Ascending aorta (tissue), 2 donors: ENCODE measurements at regions not wholly inside any gene's neighbourhood (a gene's known extent, or its start where the extent isn't known, plus 50 kb on each side); places are given as distances from the start of the nearest gene placed in this dataset.

ENCODE experiments used
- DNase-seq, 2 donors: peaks; one replicate each; pipeline ENCODE4 v3.0.0-alpha.2; 2019; ENCODE audit warnings: low spot score in 2 of 2
- H3K27ac ChIP-seq, 2 donors: fragments of 200-600 bp; sonication (generic); one replicate each; pipeline ENCODE4 v1.5.1; 2016 to 2017; ENCODE audit warnings: mild to moderate bottlenecking in 1 of 2
- H3K27me3 ChIP-seq: fragments of 200-600 bp; sonication (generic); one replicate; pipeline ENCODE4 v1.5.1; 2017
- H3K36me3 ChIP-seq, 2 donors: fragments of 200-600 bp; sonication (generic); one replicate each; pipeline ENCODE4 v1.5.1; 2016
- H3K4me1 ChIP-seq, 2 donors: fragments of 200-600 bp; sonication (generic); one replicate each; pipeline ENCODE4 v1.5.1; 2016 to 2017; ENCODE audit warnings: mild to moderate bottlenecking in 1 of 2
- H3K4me3 ChIP-seq, 2 donors: fragments of 200-600 bp; sonication (generic); one replicate each; pipeline ENCODE4 v1.5.1; 2016 to 2017; ENCODE audit warnings: mild to moderate bottlenecking in 1 of 2
- H3K9me3 ChIP-seq, 2 donors: fragments of 200-600 bp; sonication (generic); one replicate each; pipeline ENCODE4 v1.5.1; 2016
- intact Hi-C: fragments of 100-400 bp; cut with DNase I; formaldehyde crosslinking; loops from one replicate; pipeline ENCODE4 v1.15.1; 2023
- TF ChIP-seq, protein P1 (sequence below), 3 experiments: fragments of 200-600 bp in 2 of 3; fragments of 450-650 bp in 1 of 3; sonication (generic) in 2 of 3; IDR thresholded peaks; one replicate each; pipeline ENCODE4 v1.5.1; 2016 to 2019; ENCODE audit warnings: antibody characterized with exemption in 3 of 3, mild to moderate bottlenecking in 1 of 3, moderate library complexity in 1 of 3

DNA sequence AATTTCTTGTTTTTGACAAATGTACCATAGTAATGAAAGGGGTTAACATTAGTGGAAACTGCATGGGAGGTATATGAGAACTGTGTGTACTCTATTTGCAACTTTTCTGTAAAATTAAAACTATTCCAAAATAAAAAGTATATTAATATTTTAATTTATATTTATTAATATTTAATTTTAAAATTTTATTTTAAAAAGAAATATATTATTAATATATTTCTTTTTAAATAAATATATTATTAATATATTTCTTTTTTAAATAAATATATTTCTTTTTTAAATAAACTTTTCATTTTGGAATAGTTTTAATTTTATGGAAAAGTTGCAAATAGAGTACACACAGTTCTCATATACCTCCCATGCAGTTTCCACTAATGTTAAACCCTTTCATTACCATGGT, 101.1 kb upstream of the SLC7A1 start:
- Histone ChIP-seq H3K4me3 (no peak overlapping the region), H3K27me3 (no peaks in the 10 kb centered on the region), H3K27ac (no peak overlapping the region), H3K4me1 (no peaks in the 10 kb centered on the region), H3K9me3 (no peaks in the 10 kb centered on the region), H3K36me3 (no peaks in the 10 kb centered on the region)
- DNase-seq: no peak
- intact Hi-C loops: no loop called here
- TF ChIP-seq, protein P1, sequence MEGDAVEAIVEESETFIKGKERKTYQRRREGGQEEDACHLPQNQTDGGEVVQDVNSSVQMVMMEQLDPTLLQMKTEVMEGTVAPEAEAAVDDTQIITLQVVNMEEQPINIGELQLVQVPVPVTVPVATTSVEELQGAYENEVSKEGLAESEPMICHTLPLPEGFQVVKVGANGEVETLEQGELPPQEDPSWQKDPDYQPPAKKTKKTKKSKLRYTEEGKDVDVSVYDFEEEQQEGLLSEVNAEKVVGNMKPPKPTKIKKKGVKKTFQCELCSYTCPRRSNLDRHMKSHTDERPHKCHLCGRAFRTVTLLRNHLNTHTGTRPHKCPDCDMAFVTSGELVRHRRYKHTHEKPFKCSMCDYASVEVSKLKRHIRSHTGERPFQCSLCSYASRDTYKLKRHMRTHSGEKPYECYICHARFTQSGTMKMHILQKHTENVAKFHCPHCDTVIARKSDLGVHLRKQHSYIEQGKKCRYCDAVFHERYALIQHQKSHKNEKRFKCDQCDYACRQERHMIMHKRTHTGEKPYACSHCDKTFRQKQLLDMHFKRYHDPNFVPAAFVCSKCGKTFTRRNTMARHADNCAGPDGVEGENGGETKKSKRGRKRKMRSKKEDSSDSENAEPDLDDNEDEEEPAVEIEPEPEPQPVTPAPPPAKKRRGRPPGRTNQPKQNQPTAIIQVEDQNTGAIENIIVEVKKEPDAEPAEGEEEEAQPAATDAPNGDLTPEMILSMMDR (IDR thresholded peaks at IDR 0.05): no peak

DNA sequence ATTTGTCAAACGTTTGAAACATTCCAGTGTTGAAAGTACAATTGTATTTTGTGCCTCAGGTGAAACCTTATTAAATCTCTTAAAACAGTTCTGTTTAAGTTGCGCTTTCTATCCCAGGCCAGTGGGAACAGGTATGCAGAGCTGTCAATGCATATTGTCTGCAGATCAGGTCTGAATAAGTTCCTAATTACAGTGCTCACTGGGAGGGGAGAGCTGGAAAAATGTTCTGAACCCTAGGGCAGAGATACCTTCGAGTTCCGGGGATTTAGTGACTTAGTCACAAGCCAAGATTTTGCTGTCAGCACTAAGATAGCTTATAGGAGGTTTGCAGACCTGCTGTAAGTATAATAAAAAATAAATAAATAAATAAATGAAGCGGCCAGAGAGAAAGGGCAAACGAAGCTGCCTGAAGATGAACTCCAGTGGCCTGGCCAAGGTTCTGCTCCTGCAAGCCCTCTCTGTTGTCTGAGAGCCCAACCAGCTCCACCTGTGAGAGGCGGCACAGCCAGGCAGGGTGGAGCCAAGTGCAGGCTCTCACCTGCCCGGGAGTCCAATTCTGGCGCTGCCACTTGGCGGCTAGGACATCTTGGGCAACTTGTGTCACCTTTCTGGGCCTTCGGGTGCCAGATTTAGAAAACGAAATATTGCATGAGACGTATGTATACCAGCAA, 97.9 kb upstream of the SLC7A1 start:
- intact Hi-C loops: no loop called here
- no peaks in the 10 kb centered on the region for H3K36me3 ChIP-seq
- no peak overlapping the region for H3K27ac ChIP-seq
- H3K4me1 ChIP-seq: no peaks in the 10 kb centered on the region
- H3K9me3 ChIP-seq: no peaks in the 10 kb centered on the region
- DNase-seq: no peak
- TF ChIP-seq, protein P1 (IDR thresholded peaks at IDR 0.05): no peak
- no peaks in the 10 kb centered on the region for H3K27me3 ChIP-seq
- H3K4me3 ChIP-seq: no peak overlapping the region

DNA sequence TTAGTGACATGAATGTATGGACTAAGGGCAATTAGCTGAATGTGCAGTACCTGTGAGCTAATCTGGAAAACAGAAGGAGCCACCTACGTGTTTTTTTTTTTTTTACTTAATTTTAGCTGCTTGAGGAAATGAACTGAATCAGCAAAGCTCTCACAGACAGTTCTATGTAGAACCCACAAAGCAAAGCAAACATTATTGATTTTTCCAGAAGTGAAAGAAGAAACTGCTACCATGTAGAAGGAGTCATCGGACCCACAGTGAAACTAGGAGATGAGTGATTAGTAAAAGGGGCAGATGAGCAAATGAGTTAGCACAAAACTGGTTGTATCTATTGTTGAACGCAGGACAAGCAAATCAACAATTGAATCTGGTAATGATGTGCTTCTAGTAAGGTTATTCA, 94.1 kb upstream of the SLC7A1 start:
- Histone ChIP-seq H3K36me3 (no peaks in the 10 kb centered on the region), H3K27me3 (no peaks in the 10 kb centered on the region), H3K9me3 (no peaks in the 10 kb centered on the region), H3K4me3 (no peak overlapping the region), H3K27ac (no peak overlapping the region), H3K4me1 (no peaks in the 10 kb centered on the region)
- intact Hi-C loops: no loop called here
- no peak for DNase-seq
- TF ChIP-seq, protein P1 (IDR thresholded peaks at IDR 0.05): no peak

DNA sequence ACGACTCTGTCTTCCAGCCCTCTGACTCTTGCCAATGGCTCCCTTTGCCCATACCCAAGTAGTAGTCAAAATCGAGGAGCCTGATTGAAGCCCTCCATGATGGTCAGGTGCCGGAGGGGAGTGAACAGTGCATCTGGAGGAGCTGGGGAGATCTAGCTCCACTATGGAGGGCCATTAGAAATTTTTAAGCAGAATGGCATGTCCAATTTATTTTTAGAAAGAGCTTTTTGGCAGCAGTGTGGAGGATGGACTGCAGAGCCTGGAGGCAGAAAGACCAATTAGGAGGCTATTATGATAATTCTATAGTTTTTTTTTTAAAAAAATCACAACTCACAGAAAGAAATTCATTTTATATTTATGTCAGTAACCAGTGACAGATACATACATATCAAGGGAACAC, 92.7 kb upstream of the SLC7A1 start:
- no peaks in the 10 kb centered on the region for H3K4me1 ChIP-seq
- no peak overlapping the region for H3K4me3 ChIP-seq
- no peak for DNase-seq
- TF ChIP-seq, protein P1 (IDR thresholded peaks at IDR 0.05): no peak
- intact Hi-C loops: no loop called here
- H3K36me3 ChIP-seq: no peaks in the 10 kb centered on the region
- no peak overlapping the region for H3K27ac ChIP-seq
- H3K9me3 ChIP-seq: no peaks in the 10 kb centered on the region
- no peaks in the 10 kb centered on the region for H3K27me3 ChIP-seq

DNA sequence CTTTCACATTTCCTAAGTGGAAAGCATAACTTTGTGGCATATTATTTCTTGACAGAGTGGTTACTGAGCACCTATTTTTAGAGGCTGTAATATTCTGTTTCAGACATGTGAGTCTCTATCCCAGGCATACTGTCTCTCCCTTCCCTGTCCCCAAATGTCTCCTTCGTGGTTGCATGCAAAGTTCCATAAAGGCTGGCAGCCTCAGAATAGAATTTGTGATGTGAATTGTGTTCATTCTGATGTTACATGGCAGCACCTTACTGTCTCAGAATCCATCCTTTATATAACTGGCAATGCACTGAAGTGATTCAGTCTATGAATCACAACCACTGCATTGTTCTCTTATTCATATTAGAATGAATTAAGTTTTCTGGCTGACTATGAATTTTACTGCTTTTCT, 89.0 kb upstream of the SLC7A1 start:
- no peaks in the 10 kb centered on the region for H3K36me3 ChIP-seq
- H3K4me3 ChIP-seq: no peak overlapping the region
- no peak for DNase-seq
- H3K27ac ChIP-seq: no peak overlapping the region
- intact Hi-C loops: no loop called here
- TF ChIP-seq, protein P1 (IDR thresholded peaks at IDR 0.05): no peak
- H3K4me1 ChIP-seq: no peaks in the 10 kb centered on the region
- H3K9me3 ChIP-seq: no peaks in the 10 kb centered on the region
- no peaks in the 10 kb centered on the region for H3K27me3 ChIP-seq

DNA sequence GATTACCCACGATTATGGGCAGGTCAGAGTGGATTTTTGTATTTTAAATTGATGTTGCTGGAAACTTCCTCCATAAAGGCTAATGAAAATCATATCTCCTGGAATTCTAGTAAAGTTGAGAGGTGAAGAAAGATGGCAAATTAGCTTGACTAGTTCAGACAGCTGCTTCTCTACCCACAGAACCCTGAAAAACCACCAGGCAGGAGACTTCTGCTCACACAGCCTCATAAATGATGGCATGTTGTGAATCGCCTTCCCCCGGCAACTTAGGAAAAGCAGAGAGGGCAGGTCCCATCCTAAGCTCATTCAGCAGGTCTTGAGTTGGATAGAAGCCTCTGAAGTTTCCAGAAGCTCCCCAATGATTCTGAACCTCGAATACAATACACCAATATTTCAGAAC, 87.6 kb upstream of the SLC7A1 start:
- no peak overlapping the region for H3K27ac ChIP-seq
- intact Hi-C loops: no loop called here
- no peak overlapping the region for H3K4me3 ChIP-seq
- H3K9me3 ChIP-seq: no peaks in the 10 kb centered on the region
- no peak for DNase-seq
- TF ChIP-seq, protein P1 (IDR thresholded peaks at IDR 0.05): no peak
- H3K36me3 ChIP-seq: no peaks in the 10 kb centered on the region
- H3K27me3 ChIP-seq: no peaks in the 10 kb centered on the region
- H3K4me1 ChIP-seq: no peaks in the 10 kb centered on the region
